Gastroesophageal sphincter (tissue), 4 donors: ENCODE measurements at regions not wholly inside any gene's neighbourhood (a gene's known extent, or its start where the extent isn't known, plus 50 kb on each side); places are given as distances from the start of the nearest gene placed in this dataset.

Experiments used
- ATAC-seq: fragments of 150-250 bp; one replicate; pipeline ENCODE4 v1.9.1; 2016; ENCODE audit warnings: mild to moderate bottlenecking, moderate library complexity
- H3K27ac ChIP-seq, 4 donors: fragments of 200-600 bp; sonication (generic) in 3 of 4; 1 replicate in 3 of 4; 2 replicates in 1 of 4; pipeline ENCODE4 v1.5.1; 2016 to 2019
- H3K27me3 ChIP-seq: fragments of 200-600 bp; sonication (generic); one replicate; pipeline ENCODE4 v1.5.1; 2019
- H3K36me3 ChIP-seq, 2 donors: fragments of 200-600 bp; sonication (generic); one replicate each; pipeline ENCODE4 v1.5.1; 2019; ENCODE audit warnings: control low read depth in 1 of 2
- H3K4me1 ChIP-seq, 3 donors: fragments of 200-600 bp; sonication (generic); 1 replicate in 2 of 3; 2 replicates in 1 of 3; pipeline ENCODE4 v1.5.1; 2016 to 2019; ENCODE audit warnings: control low read depth in 2 of 3
- H3K4me3 ChIP-seq, 2 donors: fragments of 200-600 bp; sonication (generic); one replicate each; pipeline ENCODE4 v1.5.1; 2019; ENCODE audit warnings: mild to moderate bottlenecking in 1 of 2, moderate library complexity in 1 of 2
- H3K9me3 ChIP-seq, 3 donors: fragments of 200-600 bp; sonication (generic); one replicate each; pipeline ENCODE4 v1.5.1; 2017 to 2019; ENCODE audit warnings: control low read depth in 2 of 3
- EP300 ChIP-seq: sonication (generic); formaldehyde crosslinking; IDR thresholded peaks from one replicate; pipeline ENCODE4 v1.6.1; 2017; ENCODE audit warnings: antibody characterized with exemption, mild to moderate bottlenecking
- POLR2A ChIP-seq, 2 donors: fragments of 450-650 bp; IDR thresholded peaks; one replicate each; pipeline ENCODE4 v1.6.1; 2017; ENCODE audit warnings: antibody characterized with exemption in 2 of 2, mild to moderate bottlenecking in 2 of 2, moderate library complexity in 1 of 2
- POLR2AphosphoS5 ChIP-seq: sonication (generic); formaldehyde crosslinking; IDR thresholded peaks from one replicate; pipeline ENCODE4 v1.6.1; 2017; ENCODE audit warnings: antibody characterized with exemption
- WGBS, 2 donors: methylation state at CpG; one replicate each; pipeline ENCODE4 v1.1.5; 2018; ENCODE audit warnings: low coverage in 1 of 2; 5-methylcytosine and 5-hydroxymethylcytosine counted together
- TF ChIP-seq, protein P1 (sequence below), 4 experiments: fragments of 200-600 bp in 2 of 4; fragments of 450-650 bp in 2 of 4; sonication (generic) in 1 of 4; IDR thresholded peaks; one replicate each; pipeline ENCODE4 v1.5.1; 2017 to 2019; ENCODE audit warnings: antibody characterized with exemption in 4 of 4, mild to moderate bottlenecking in 2 of 4, moderate library complexity in 2 of 4

DNA sequence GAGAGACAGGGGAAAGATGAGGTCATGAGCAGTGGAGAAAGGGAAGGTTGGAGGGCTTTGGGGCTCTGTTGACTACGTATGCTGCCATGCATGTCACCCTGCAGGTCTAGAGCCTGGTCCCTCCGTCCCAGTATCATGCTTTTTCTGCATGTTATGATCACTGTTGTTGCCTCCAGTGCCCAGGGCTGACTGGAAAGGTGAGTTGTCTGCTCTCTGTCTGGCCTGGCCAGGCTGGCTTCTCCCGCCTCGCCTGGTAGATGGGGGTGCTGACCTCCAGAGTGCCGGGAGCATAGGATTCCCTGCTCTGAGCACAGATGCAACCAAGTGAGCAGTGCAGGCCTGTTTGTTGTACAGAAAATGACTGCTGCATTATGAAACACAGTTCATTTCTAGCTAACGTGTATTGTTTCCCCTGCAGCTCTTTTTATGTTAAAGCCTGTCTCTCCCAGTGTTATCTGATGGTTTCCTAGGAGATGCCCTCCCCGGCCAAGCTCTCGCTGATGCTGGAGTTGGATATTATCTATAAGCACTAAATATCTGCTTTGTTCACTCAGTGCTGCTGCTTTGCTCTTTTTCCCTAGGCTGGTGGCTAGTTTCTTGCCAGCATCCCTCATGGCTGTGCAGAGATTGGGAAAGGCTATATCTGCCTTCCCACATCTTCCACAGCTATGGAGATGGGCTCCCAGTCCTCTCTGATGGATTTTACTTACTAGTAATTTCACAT lies 158.2 kb downstream of the TDRD15 start:
- no peak overlapping the region for H3K27ac ChIP-seq
- no peak for ATAC-seq
- 52 to 75% methylated on average over 6 to 7 of the region's 8 CpGs for WGBS, 2 donors

DNA sequence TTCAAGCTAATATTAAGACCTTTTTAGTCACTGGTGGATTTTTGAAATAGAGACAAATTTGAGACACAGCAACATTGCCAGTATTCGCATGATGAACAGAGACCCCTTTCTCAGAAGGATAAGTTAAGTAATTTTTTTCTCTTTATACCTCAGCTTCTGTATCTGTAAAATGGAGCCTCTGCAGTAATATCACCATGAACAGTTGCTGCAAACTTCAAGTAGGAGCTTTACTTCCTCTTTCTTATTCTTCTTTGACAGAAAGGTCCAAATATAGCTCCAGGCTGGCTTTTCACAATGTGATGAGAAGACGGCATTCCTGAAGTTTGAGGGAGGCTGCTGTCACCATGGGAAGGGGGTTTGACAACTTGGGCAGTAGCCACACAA lies 158.7 kb downstream of the TDRD15 start:
- WGBS, 2 donors: 71 to 81% methylated on average over 2 of the region's 2 CpGs
- Histone ChIP-seq H3K36me3 (no peaks in the 10 kb centered on the region), H3K9me3 (no peaks in the 10 kb centered on the region), H3K4me1 (no peaks in the 10 kb centered on the region), H3K4me3 (no peak overlapping the region), H3K27me3 (no peaks in the 10 kb centered on the region), H3K27ac (no peak overlapping the region)
- ATAC-seq: no peak
- TF ChIP-seq, protein P1, sequence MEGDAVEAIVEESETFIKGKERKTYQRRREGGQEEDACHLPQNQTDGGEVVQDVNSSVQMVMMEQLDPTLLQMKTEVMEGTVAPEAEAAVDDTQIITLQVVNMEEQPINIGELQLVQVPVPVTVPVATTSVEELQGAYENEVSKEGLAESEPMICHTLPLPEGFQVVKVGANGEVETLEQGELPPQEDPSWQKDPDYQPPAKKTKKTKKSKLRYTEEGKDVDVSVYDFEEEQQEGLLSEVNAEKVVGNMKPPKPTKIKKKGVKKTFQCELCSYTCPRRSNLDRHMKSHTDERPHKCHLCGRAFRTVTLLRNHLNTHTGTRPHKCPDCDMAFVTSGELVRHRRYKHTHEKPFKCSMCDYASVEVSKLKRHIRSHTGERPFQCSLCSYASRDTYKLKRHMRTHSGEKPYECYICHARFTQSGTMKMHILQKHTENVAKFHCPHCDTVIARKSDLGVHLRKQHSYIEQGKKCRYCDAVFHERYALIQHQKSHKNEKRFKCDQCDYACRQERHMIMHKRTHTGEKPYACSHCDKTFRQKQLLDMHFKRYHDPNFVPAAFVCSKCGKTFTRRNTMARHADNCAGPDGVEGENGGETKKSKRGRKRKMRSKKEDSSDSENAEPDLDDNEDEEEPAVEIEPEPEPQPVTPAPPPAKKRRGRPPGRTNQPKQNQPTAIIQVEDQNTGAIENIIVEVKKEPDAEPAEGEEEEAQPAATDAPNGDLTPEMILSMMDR (IDR thresholded peaks at IDR 0.05): no peak
- TF ChIP-seq POLR2A (IDR thresholded peaks at IDR 0.05) (no peak), EP300 (no peak), POLR2AphosphoS5 (no peak)

More for the DNA sequence above, 158.2 kb downstream of the TDRD15 start:
- H3K9me3 ChIP-seq: no peaks in the 10 kb centered on the region
- no peaks in the 10 kb centered on the region for H3K4me1 ChIP-seq
- no peaks in the 10 kb centered on the region for H3K36me3 ChIP-seq
- TF ChIP-seq EP300 (no peak), POLR2AphosphoS5 (no peak), POLR2A (IDR thresholded peaks at IDR 0.05) (no peak)
- TF ChIP-seq, protein P1 (IDR thresholded peaks at IDR 0.05): no peak
- no peak overlapping the region for H3K4me3 ChIP-seq
- no peaks in the 10 kb centered on the region for H3K27me3 ChIP-seq

DNA sequence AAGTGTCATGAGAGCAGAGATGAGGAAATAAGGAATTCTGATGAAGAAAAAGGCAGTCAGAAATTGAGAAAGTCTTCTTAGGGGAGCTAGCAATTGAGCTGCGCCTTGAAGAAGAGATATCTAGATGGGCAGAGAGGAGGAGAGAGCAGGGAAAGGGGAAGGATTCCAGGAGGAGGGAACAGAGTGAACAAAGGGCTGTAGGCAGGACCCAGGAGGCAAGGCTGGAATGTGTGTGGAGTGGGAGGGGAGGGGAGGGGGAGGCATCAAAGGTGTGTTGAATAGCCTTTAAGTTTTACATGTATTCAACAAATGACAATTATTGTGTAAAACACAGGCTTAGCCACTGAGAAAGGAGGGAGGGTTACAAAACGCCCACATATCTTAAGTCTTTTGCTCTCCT lies 164.5 kb downstream of the TDRD15 start:
- 72 to 75% methylated on average over 2 of the region's 2 CpGs for WGBS, 2 donors
- Histone ChIP-seq H3K9me3 (no peaks in the 10 kb centered on the region), H3K36me3 (no peaks in the 10 kb centered on the region), H3K4me1 (no peaks in the 10 kb centered on the region), H3K27ac (no peak overlapping the region), H3K4me3 (no peak overlapping the region), H3K27me3 (no peaks in the 10 kb centered on the region)
- TF ChIP-seq POLR2AphosphoS5 (no peak), POLR2A (IDR thresholded peaks at IDR 0.05) (no peak), EP300 (no peak)
- TF ChIP-seq, protein P1 (IDR thresholded peaks at IDR 0.05): no peak
- no peak for ATAC-seq

DNA sequence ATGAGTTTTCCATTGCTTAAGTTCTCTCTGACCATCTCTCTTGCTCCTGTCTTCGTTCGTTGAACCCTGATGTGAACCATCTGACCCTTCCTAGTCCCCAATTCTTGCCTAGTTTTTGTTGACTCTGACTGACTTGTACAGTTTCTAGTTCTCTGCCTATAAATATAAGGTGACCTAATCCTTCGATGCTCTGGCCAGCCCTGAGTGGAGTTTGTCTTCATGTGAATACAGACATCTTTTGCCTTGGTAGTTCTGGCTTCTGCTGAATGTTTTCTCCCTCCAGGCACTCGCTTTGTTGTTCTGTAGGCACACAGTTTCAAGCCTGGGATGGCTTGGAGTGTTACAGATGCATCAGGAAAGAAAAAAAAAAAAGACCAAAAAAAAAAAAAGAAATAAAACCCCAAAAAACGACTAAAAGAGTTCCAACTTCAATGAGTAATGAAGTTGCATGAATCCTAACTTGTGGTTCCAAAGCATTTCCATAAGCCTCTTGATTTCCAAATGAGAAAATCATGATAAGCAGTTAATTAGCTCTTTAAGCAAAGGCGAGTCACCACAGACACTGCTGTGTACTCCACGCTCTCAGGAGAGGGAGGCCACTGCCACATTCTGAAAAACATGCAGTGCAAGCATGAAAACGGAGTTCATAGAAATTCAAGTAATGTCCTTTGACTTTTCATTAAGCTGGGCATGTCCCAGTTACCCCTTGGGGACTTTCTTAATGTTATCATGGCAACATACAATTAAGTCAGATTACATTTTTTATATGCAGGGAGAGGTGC lies 165.2 kb downstream of the TDRD15 start:
- no peaks in the 10 kb centered on the region for H3K9me3 ChIP-seq
- H3K4me3 ChIP-seq: no peak overlapping the region
- no peak for ATAC-seq
- no peak for TF ChIP-seq EP300
- TF ChIP-seq, protein P1 (IDR thresholded peaks at IDR 0.05): no peak
- TF ChIP-seq POLR2AphosphoS5: no peak
- no peak for TF ChIP-seq POLR2A (IDR thresholded peaks at IDR 0.05)
- 48 to 54% methylated on average over 4 to 7 of the region's 8 CpGs for WGBS, 2 donors
- no peaks in the 10 kb centered on the region for H3K36me3 ChIP-seq
- H3K27me3 ChIP-seq: no peaks in the 10 kb centered on the region
- no peak overlapping the region for H3K27ac ChIP-seq
- no peaks in the 10 kb centered on the region for H3K4me1 ChIP-seq
